NCI-H2107 treated with DMSO at 0.1 percent for 48 hours (cell line): ENCODE measurements at regions not wholly inside any gene's neighbourhood (a gene's known extent, or its start where the extent isn't known, plus 50 kb on each side); places are given as distances from the start of the nearest gene placed in this dataset.

Source experiments
- DNase-seq: peaks from one replicate; lab custom pipeline; 2025; ENCODE audit not compliant: unreplicated experiment; lab: John Stamatoyannopoulos, UW

- no peak for DNase-seq
Measured at GRCh38 chr7:54846273-54846672, 87.3 kb upstream of the SEC61G start.

GRCh38 chr7:54847921-54848320, 88.9 kb upstream of the SEC61G start:
- no peak for DNase-seq

GRCh38 chr7:54856856-54857255, 97.8 kb upstream of the SEC61G start:
- no peak for DNase-seq

GRCh38 chr7:54857294-54857693, 98.3 kb upstream of the SEC61G start:
- DNase-seq: no peak

- DNase-seq: peak; percentile 92
Measured at GRCh38 chr7:54858008-54858692, 99.1 kb upstream of the SEC61G start.

GRCh38 chr7:54859066-54859465, 100.1 kb upstream of the SEC61G start:
- DNase-seq: no peak

- no peak for DNase-seq
Measured at GRCh38 chr7:54859545-54859944, 100.5 kb upstream of the SEC61G start.

- no peak for DNase-seq
Measured at GRCh38 chr7:54860003-54860775, 101.2 kb upstream of the SEC61G start.

GRCh38 chr7:54860843-54861242, 101.8 kb upstream of the SEC61G start:
- DNase-seq: no peak

- no peak for DNase-seq
Measured at GRCh38 chr7:54864663-54865062, 105.7 kb upstream of the SEC61G start.

GRCh38 chr7:54869523-54869922, 110.5 kb upstream of the SEC61G start:
- DNase-seq: no peak

- no peak for DNase-seq
Measured at GRCh38 chr7:54874804-54875203, 115.8 kb upstream of the SEC61G start.

GRCh38 chr7:54877683-54878082, 118.7 kb upstream of the SEC61G start:
- DNase-seq: peak; percentile 67

- no peak for DNase-seq
Measured at GRCh38 chr7:54878339-54878738, 119.3 kb upstream of the SEC61G start.

- DNase-seq: no peak
Measured at GRCh38 chr7:54879776-54880175, 120.8 kb upstream of the SEC61G start.

GRCh38 chr7:54880326-54880989, 121.4 kb upstream of the SEC61G start:
- DNase-seq: no peak

- no peak for DNase-seq
Measured at GRCh38 chr7:54881816-54882520, 123.0 kb upstream of the SEC61G start.

- no peak for DNase-seq
Measured at GRCh38 chr7:54882694-54883093, 123.7 kb upstream of the SEC61G start.

- no peak for DNase-seq
Measured at GRCh38 chr7:54883576-54883975, 124.6 kb upstream of the SEC61G start.

- DNase-seq: no peak
Measured at GRCh38 chr7:54885285-54885684, 126.3 kb upstream of the SEC61G start.

GRCh38 chr7:54888067-54888733, 129.2 kb upstream of the SEC61G start:
- DNase-seq: peak; percentile 77
